ENCODE measurements at regions not wholly inside any gene's neighbourhood (a gene's known extent, or its start where the extent isn't known, plus 50 kb on each side); places are given as distances from the start of the nearest gene placed in this dataset.

DNA sequence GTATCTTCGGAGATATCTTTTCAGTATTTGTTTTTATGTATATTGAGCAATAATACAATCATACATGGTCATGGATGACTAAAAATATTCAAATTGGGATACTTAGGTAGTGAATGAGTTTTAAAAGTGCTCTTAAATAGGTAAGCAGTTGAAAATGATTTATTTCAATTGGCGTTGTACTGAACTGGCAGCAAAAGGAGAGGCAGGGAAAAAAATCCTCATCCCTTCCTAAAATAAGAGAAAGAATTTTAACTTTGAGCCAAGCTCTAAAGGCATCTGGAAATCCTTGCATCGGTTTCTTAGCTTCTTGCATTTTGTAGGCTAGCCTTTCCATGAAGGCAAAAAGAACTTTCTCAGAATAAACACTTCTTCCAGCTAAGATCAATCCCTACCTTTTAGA is 125.2 kb downstream of the MGST1 start:
- no peak for TF ChIP-seq POLR2A (IDR thresholded peaks at IDR 0.05; ENCODE audit: low read length)
- TF ChIP-seq GATA1 (IDR thresholded peaks at IDR 0.05; ENCODE audit: low read depth, low read length) = no peak
